ENCODE measurements at regions not wholly inside any gene's neighbourhood (a gene's known extent, or its start where the extent isn't known, plus 50 kb on each side); places are given as distances from the start of the nearest gene placed in this dataset.

DNA sequence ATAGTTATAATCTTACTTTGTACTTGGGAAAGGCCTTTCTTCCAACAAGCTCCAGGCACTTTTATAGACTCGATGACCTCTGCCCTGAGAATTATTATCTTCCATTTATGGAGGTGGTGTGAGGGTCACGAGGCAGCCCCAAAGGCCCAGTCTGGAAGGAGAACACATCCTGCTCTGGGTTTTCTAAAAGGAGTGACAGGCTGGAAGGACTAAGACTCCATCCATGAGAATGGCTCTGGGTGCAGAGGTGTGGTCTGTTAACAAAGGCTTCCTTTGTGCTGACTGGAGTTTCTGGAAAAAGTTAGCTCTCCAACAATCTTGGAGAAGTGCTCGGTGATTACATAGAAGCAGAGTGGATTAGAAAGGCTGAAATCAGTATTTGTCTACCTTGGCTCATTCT, 74.7 kb upstream of the SESN3 start:
- Histone ChIP-seq H3K9ac (no peak overlapping the region), H3F3A (replicated peaks; ENCODE audit: insufficient read depth) (no peaks in the 10 kb centered on the region), H3K79me2 (ENCODE audit: insufficient read depth) (no peaks in the 10 kb centered on the region), H3K9me2 (no peaks in the 10 kb centered on the region), H3K9me3 (no peaks in the 10 kb centered on the region), H3K4me2 (no peak overlapping the region), H2AFZ (ENCODE audit: low read depth) (no peak overlapping the region), H3K4me3 (ENCODE audit: low read depth in 2 of 2, low read length in 1 of 2) (no peak overlapping the region), H3K27ac (ENCODE audit: low read depth in 2 of 2, low read length in 1 of 2) (no peak overlapping the region), H3K27me3 (ENCODE audit: insufficient read depth) (no peaks in the 10 kb centered on the region; the same call in 1 of the 2 replicates), H3K4me1 (ENCODE audit: control insufficient read depth in 1 of 2, insufficient read depth in 2 of 2, low read depth in 1 of 2, low read length in 1 of 2) (peaks cover 0 to 11% of the 10 kb centered on the region in 2 experiments; a peak in 1 of 4 replicates), H3K36me3 (replicated peaks in 1 of 2; ENCODE audit: control insufficient read depth in 1 of 2, insufficient read depth in 2 of 2, low read length in 1 of 2) (no peaks in the 10 kb centered on the region), H4K20me1 (ENCODE audit: insufficient read depth) (no peaks in the 10 kb centered on the region)
- CTCF ChIA-PET = interaction anchor here (1.2 kb wide), 1 partner anchor 400 kb away, joined by 3 read pairs; no protein-coding TSS in a partner anchor
- TF ChIP-seq EP300 (IDR thresholded peaks at IDR 0.05; ENCODE audit: borderline replicate concordance in 1 of 2, low read depth in 1 of 2, low read length in 1 of 2) = no peak
- no peak for TF ChIP-seq MEF2A (IDR thresholded peaks at IDR 0.05; ENCODE audit: borderline replicate concordance, low read depth)
- no peak for TF ChIP-seq TCF12 (IDR thresholded peaks at IDR 0.05)
- TF ChIP-seq RAD21 (IDR thresholded peaks at IDR 0.05; ENCODE audit: low read length) = no peak
- TF ChIP-seq SMC3 (IDR thresholded peaks at IDR 0.05; ENCODE audit: low read depth, low read length) = no peak
- no peak for TF ChIP-seq RXRA (IDR thresholded peaks at IDR 0.05; ENCODE audit: borderline replicate concordance, low read depth)
- TF ChIP-seq, protein P1, sequence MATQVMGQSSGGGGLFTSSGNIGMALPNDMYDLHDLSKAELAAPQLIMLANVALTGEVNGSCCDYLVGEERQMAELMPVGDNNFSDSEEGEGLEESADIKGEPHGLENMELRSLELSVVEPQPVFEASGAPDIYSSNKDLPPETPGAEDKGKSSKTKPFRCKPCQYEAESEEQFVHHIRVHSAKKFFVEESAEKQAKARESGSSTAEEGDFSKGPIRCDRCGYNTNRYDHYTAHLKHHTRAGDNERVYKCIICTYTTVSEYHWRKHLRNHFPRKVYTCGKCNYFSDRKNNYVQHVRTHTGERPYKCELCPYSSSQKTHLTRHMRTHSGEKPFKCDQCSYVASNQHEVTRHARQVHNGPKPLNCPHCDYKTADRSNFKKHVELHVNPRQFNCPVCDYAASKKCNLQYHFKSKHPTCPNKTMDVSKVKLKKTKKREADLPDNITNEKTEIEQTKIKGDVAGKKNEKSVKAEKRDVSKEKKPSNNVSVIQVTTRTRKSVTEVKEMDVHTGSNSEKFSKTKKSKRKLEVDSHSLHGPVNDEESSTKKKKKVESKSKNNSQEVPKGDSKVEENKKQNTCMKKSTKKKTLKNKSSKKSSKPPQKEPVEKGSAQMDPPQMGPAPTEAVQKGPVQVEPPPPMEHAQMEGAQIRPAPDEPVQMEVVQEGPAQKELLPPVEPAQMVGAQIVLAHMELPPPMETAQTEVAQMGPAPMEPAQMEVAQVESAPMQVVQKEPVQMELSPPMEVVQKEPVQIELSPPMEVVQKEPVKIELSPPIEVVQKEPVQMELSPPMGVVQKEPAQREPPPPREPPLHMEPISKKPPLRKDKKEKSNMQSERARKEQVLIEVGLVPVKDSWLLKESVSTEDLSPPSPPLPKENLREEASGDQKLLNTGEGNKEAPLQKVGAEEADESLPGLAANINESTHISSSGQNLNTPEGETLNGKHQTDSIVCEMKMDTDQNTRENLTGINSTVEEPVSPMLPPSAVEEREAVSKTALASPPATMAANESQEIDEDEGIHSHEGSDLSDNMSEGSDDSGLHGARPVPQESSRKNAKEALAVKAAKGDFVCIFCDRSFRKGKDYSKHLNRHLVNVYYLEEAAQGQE (IDR thresholded peaks at IDR 0.05; ENCODE audit: low read depth, low read length) = no peak
- POLR2A ChIA-PET = no interaction called here
- 31% methylated on average over 3 of the region's 3 CpGs for WGBS (ENCODE audit: low lambda C conversion rate)
- DNase-seq = no peak

DNA sequence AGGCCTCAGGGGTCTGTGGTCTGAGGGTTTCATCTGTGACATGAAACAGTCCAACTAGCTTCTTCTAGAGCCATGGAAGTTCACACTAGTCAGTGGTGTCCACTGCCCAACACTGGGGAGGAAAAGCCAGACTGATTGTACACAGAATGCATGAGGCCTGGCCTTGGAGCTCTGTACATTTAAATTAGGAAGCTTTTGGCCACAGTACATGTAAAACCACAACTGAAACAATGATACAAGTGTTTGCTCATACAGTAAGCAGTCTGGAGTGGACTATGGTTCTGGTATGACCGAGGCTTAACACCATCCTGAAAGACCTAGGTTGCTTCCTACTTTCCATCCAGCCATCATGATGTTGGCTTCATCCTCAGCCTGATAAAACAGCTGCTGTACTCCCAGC, 73.8 kb upstream of the SESN3 start:
- Histone ChIP-seq H3K4me1 (ENCODE audit: control insufficient read depth in 1 of 2, insufficient read depth in 2 of 2, low read depth in 1 of 2, low read length in 1 of 2) (peaks cover 0 to 11% of the 10 kb centered on the region in 2 experiments; a peak in 1 of 4 replicates), H3K27ac (ENCODE audit: low read depth in 2 of 2, low read length in 1 of 2) (no peak overlapping the region), H3K4me3 (ENCODE audit: low read depth in 2 of 2, low read length in 1 of 2) (no peak overlapping the region), H3K27me3 (ENCODE audit: insufficient read depth) (no peaks in the 10 kb centered on the region; the same call in 1 of the 2 replicates), H3K79me2 (ENCODE audit: insufficient read depth) (no peaks in the 10 kb centered on the region), H3K9ac (no peak overlapping the region), H4K20me1 (ENCODE audit: insufficient read depth) (no peaks in the 10 kb centered on the region), H3K36me3 (replicated peaks in 1 of 2; ENCODE audit: control insufficient read depth in 1 of 2, insufficient read depth in 2 of 2, low read length in 1 of 2) (no peaks in the 10 kb centered on the region), H3K9me2 (no peaks in the 10 kb centered on the region), H3K9me3 (no peaks in the 10 kb centered on the region), H3K4me2 (no peak overlapping the region), H2AFZ (ENCODE audit: low read depth) (no peak overlapping the region), H3F3A (replicated peaks; ENCODE audit: insufficient read depth) (no peaks in the 10 kb centered on the region)
- TF ChIP-seq FOXM1 (IDR thresholded peaks at IDR 0.05; ENCODE audit: low read depth) (no peak), FOXJ3 (CRISPR knock-in tag; IDR thresholded peaks at IDR 0.05) (no peak), ELF1 (IDR thresholded peaks at IDR 0.05) (no peak), JUND (IDR thresholded peaks at IDR 0.05) (no peak), NFIC (IDR thresholded peaks at IDR 0.05; ENCODE audit: borderline replicate concordance) (no peak), TEAD4 (IDR thresholded peaks at IDR 0.05; ENCODE audit: borderline replicate concordance, insufficient read depth) (no peak), EP300 (IDR thresholded peaks at IDR 0.05; ENCODE audit: borderline replicate concordance in 1 of 2, low read depth in 1 of 2, low read length in 1 of 2) (no peak), MEF2A (IDR thresholded peaks at IDR 0.05; ENCODE audit: borderline replicate concordance, low read depth) (no peak), GATA2 (CRISPR knock-in tag; IDR thresholded peaks at IDR 0.05) (no peak), GABPA (IDR thresholded peaks at IDR 0.05; ENCODE audit: low read depth) (no peak), RFX5 (IDR thresholded peaks at IDR 0.05; ENCODE audit: low read length) (no peak)
- TF ChIP-seq, protein P2, sequence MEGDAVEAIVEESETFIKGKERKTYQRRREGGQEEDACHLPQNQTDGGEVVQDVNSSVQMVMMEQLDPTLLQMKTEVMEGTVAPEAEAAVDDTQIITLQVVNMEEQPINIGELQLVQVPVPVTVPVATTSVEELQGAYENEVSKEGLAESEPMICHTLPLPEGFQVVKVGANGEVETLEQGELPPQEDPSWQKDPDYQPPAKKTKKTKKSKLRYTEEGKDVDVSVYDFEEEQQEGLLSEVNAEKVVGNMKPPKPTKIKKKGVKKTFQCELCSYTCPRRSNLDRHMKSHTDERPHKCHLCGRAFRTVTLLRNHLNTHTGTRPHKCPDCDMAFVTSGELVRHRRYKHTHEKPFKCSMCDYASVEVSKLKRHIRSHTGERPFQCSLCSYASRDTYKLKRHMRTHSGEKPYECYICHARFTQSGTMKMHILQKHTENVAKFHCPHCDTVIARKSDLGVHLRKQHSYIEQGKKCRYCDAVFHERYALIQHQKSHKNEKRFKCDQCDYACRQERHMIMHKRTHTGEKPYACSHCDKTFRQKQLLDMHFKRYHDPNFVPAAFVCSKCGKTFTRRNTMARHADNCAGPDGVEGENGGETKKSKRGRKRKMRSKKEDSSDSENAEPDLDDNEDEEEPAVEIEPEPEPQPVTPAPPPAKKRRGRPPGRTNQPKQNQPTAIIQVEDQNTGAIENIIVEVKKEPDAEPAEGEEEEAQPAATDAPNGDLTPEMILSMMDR (IDR thresholded peaks at IDR 0.05) = no peak
- TF ChIP-seq, protein P3, sequence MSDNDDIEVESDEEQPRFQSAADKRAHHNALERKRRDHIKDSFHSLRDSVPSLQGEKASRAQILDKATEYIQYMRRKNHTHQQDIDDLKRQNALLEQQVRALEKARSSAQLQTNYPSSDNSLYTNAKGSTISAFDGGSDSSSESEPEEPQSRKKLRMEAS (IDR thresholded peaks at IDR 0.05; ENCODE audit: low read depth) = no peak
- TF ChIP-seq, protein P4, sequence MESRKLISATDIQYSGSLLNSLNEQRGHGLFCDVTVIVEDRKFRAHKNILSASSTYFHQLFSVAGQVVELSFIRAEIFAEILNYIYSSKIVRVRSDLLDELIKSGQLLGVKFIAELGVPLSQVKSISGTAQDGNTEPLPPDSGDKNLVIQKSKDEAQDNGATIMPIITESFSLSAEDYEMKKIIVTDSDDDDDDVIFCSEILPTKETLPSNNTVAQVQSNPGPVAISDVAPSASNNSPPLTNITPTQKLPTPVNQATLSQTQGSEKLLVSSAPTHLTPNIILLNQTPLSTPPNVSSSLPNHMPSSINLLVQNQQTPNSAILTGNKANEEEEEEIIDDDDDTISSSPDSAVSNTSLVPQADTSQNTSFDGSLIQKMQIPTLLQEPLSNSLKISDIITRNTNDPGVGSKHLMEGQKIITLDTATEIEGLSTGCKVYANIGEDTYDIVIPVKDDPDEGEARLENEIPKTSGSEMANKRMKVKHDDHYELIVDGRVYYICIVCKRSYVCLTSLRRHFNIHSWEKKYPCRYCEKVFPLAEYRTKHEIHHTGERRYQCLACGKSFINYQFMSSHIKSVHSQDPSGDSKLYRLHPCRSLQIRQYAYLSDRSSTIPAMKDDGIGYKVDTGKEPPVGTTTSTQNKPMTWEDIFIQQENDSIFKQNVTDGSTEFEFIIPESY (IDR thresholded peaks at IDR 0.05; ENCODE audit: borderline replicate concordance, low read depth) = no peak
- no CpG with 5 or more reads among the region's 1 CpG for WGBS (ENCODE audit: low lambda C conversion rate)
- POLR2A ChIA-PET = no interaction called here
- DNase-seq = no peak
- CTCF ChIA-PET = interaction anchor here (1.2 kb wide), 1 partner anchor 401 kb away, joined by 3 read pairs; no protein-coding TSS in a partner anchor
